H1 (cell line): ENCODE measurements at regions not wholly inside any gene's neighbourhood (a gene's known extent, or its start where the extent isn't known, plus 50 kb on each side); places are given as distances from the start of the nearest gene placed in this dataset.
"Not testable (repeated sequence)": the region's sequence is repeated elsewhere in the genome, so short reads cannot be mapped to it uniquely, and the experiment has no call there.

Experiments used
- CTCF ChIA-PET: fragments of 300-600 bp; sonication (Branson Sonifier 250); formaldehyde crosslinking; loops from one replicate; lab custom pipeline; 2021; ENCODE audit not compliant: partially characterized antibody; lab: Charles Lee
- POLR2A ChIA-PET: fragments of 300-600 bp; sonication (Branson Sonifier 250); formaldehyde crosslinking; loops from one replicate; lab custom pipeline; 2021; ENCODE audit warnings: inconsistent platforms; ENCODE audit not compliant: partially characterized antibody; lab: Charles Lee
- DNase-seq, 2 experiments: peaks; one replicate each; pipeline versions ENCODE4 v3.0.0 to v3.0.0-alpha.2; 2010 to 2022; ENCODE audit warnings: low spot score in 2 of 2, low read depth in 1 of 2, mixed read lengths in 1 of 2
- FAIRE-seq: peaks from 2 replicates; lab custom pipeline; 2011; peaks lifted over from hg19 to GRCh38; lab: Jason Lieb, UNC
- H2AFZ ChIP-seq: 2 replicates; pipeline ENCODE4 v1.8.1; 2012; ENCODE audit warnings: low read length, inconsistent platforms
- H2AK5ac ChIP-seq: 2 replicates; pipeline ENCODE4 v1.6.1; 2013; ENCODE audit warnings: low read depth, low read length
- H2BK120ac ChIP-seq: replicated peaks from 2 replicates; pipeline ENCODE3; 2013; ENCODE audit warnings: low read depth, low read length, inconsistent platforms
- H2BK12ac ChIP-seq: 2 replicates; pipeline ENCODE4 v1.6.1; 2013; ENCODE audit warnings: low read depth, low read length
- H2BK15ac ChIP-seq: 2 replicates; pipeline ENCODE4 v1.6.1; 2013; ENCODE audit warnings: low read length
- H2BK20ac ChIP-seq: 2 replicates; pipeline ENCODE4 v1.6.1; 2013; ENCODE audit warnings: low read length
- H2BK5ac ChIP-seq: 2 replicates; pipeline ENCODE4 v1.6.1; 2013; ENCODE audit warnings: low read depth, low read length
- H3K14ac ChIP-seq: 2 replicates; pipeline ENCODE4 v1.6.1; 2013; ENCODE audit warnings: inconsistent platforms; ENCODE audit not compliant: insufficient read length
- H3K18ac ChIP-seq: 2 replicates; pipeline ENCODE4 v1.6.1; 2013; ENCODE audit warnings: low read length; ENCODE audit errors: extremely low read depth
- H3K23ac ChIP-seq: 2 replicates; pipeline ENCODE4 v1.6.1; 2013; ENCODE audit warnings: inconsistent platforms; ENCODE audit not compliant: insufficient read length
- H3K23me2 ChIP-seq: 2 replicates; pipeline ENCODE4 v1.6.1; 2013; ENCODE audit warnings: low read depth, low read length
- H3K27ac ChIP-seq: 2 replicates; pipeline ENCODE4 v1.6.1; 2011; ENCODE audit warnings: low read depth, low read length, inconsistent platforms
- H3K27me3 ChIP-seq, 4 experiments: replicated peaks in 1 of 4; 1 replicate in 1 of 4; 2 replicates in 3 of 4; pipeline versions ENCODE4 v1.6.1 to v1.8.1; 2011 to 2013; ENCODE audit warnings: low read length in 3 of 4, mild to moderate bottlenecking in 3 of 4, inconsistent platforms in 2 of 4, mixed read lengths in 2 of 4, moderate library complexity in 1 of 4; ENCODE audit not compliant: control insufficient read depth in 3 of 4, insufficient read depth in 3 of 4; ENCODE audit errors: extremely low read depth in 1 of 4
- H3K36me3 ChIP-seq, 4 experiments: 2 replicates each; pipeline versions ENCODE4 v1.6.1 to v1.8.1; 2011 to 2013; ENCODE audit warnings: mild to moderate bottlenecking in 4 of 4, low read length in 3 of 4, moderate library complexity in 2 of 4, control low read depth in 1 of 4, inconsistent platforms in 1 of 4; ENCODE audit not compliant: insufficient read depth in 4 of 4, control insufficient read depth in 2 of 4
- H3K4ac ChIP-seq: replicated peaks from 2 replicates; pipeline ENCODE3; 2013; ENCODE audit warnings: low read length, low read depth, mixed read lengths, inconsistent platforms; ENCODE audit not compliant: insufficient read length
- H3K4me1 ChIP-seq, 4 experiments: replicated peaks in 1 of 4; 1 replicate in 1 of 4; 2 replicates in 3 of 4; pipeline versions ENCODE4 v1.6.1 to v1.8.1; 2011 to 2013; ENCODE audit warnings: low read length in 3 of 4, inconsistent platforms in 2 of 4, mixed read lengths in 1 of 4; ENCODE audit not compliant: insufficient read depth in 4 of 4, control insufficient read depth in 3 of 4
- H3K4me2 ChIP-seq, 2 experiments: 2 replicates each; pipeline versions ENCODE4 v1.6.1 to v1.8.1; 2011 to 2013; ENCODE audit warnings: low read depth in 2 of 2, low read length in 2 of 2, control low read depth in 1 of 2, inconsistent platforms in 1 of 2, mild to moderate bottlenecking in 1 of 2; ENCODE audit not compliant: insufficient read depth in 1 of 2
- H3K4me3 ChIP-seq, 4 experiments: fragments of 200-600, 300-600 bp in 1 of 4; sonication (generic), shearing (Covaris generic), sonication (Bioruptor Twin) in 1 of 4; 2 replicates each; pipeline versions ENCODE4 v1.5.1 to v1.8.1; 2011 to 2016; ENCODE audit warnings: low read length in 4 of 4, low read depth in 3 of 4, control low read depth in 2 of 4, inconsistent platforms in 2 of 4, mild to moderate bottlenecking in 2 of 4, mixed read lengths in 1 of 4, moderate library complexity in 1 of 4; ENCODE audit not compliant: insufficient read depth in 2 of 4; ENCODE audit errors: extremely low read depth in 1 of 4
- H3K56ac ChIP-seq: replicated peaks from 2 replicates; pipeline ENCODE3; 2013; ENCODE audit warnings: low read depth, mild to moderate bottlenecking, mixed read lengths, low read length, inconsistent platforms; ENCODE audit not compliant: insufficient read length
- H3K79me1 ChIP-seq: 2 replicates; pipeline ENCODE4 v1.6.1; 2013; ENCODE audit warnings: low read depth, low read length, control low read depth
- H3K79me2 ChIP-seq, 2 experiments: 2 replicates each; pipeline versions ENCODE4 v1.6.1 to v1.8.1; 2012 to 2013; ENCODE audit warnings: low read length in 2 of 2, mild to moderate bottlenecking in 2 of 2, inconsistent platforms in 1 of 2; ENCODE audit not compliant: insufficient read depth in 2 of 2, control insufficient read depth in 1 of 2
- H3K9ac ChIP-seq, 4 experiments: replicated peaks in 1 of 4; 1 replicate in 1 of 4; 2 replicates in 3 of 4; pipeline versions ENCODE4 v1.6.1 to v1.8.1; 2011 to 2013; ENCODE audit warnings: low read depth in 3 of 4, low read length in 3 of 4, control low read depth in 2 of 4, mild to moderate bottlenecking in 2 of 4, moderate library complexity in 2 of 4, inconsistent platforms in 1 of 4; ENCODE audit errors: extremely low read depth in 1 of 4
- H3K9me3 ChIP-seq, 2 experiments: 2 replicates each; pipeline versions ENCODE4 v1.6.1 to v1.8.1; 2012 to 2013; ENCODE audit warnings: mild to moderate bottlenecking in 2 of 2, moderate library complexity in 2 of 2, control low read depth in 1 of 2, inconsistent platforms in 1 of 2, low read depth in 1 of 2, low read length in 1 of 2, mixed read lengths in 1 of 2; ENCODE audit not compliant: insufficient read depth in 2 of 2
- H4K20me1 ChIP-seq, 2 experiments: replicated peaks in 1 of 2; 2 replicates each; pipeline versions ENCODE3 to v1.8.1; 2011 to 2013; ENCODE audit warnings: inconsistent platforms in 2 of 2, low read length in 2 of 2, mild to moderate bottlenecking in 1 of 2; ENCODE audit not compliant: insufficient read depth in 2 of 2, control insufficient read depth in 1 of 2
- H4K5ac ChIP-seq: 2 replicates; pipeline ENCODE4 v1.6.1; 2013; ENCODE audit warnings: low read length, low read depth, mixed read lengths, inconsistent platforms; ENCODE audit not compliant: insufficient read length
- H4K8ac ChIP-seq: 2 replicates; pipeline ENCODE4 v1.8.0; 2013; ENCODE audit warnings: mild to moderate bottlenecking, moderate library complexity, low read length, inconsistent platforms; ENCODE audit not compliant: insufficient read depth; ENCODE audit errors: extremely low read depth
- H4K91ac ChIP-seq: replicated peaks from 2 replicates; pipeline ENCODE3; 2013; ENCODE audit warnings: low read length, mixed read lengths, inconsistent platforms; ENCODE audit not compliant: insufficient read length
- WGBS, 2 experiments: shearing (Covaris generic) in 1 of 2; methylation state at CpG; one replicate each; pipeline versions ENCODE4 v1.1.6 to v1.1.7; 2013 to 2015; ENCODE audit warnings: low lambda C conversion rate in 2 of 2, mixed read lengths in 2 of 2, inconsistent platforms in 1 of 2, low coverage in 1 of 2, missing lambda C conversion rate in 1 of 2; ENCODE audit not compliant: insufficient replicate concordance in 2 of 2, insufficient coverage in 1 of 2, insufficient read length in 1 of 2; ENCODE audit errors: extremely low coverage in 1 of 2, missing lambda C conversion rate in 1 of 2; 5-methylcytosine and 5-hydroxymethylcytosine counted together

DNA sequence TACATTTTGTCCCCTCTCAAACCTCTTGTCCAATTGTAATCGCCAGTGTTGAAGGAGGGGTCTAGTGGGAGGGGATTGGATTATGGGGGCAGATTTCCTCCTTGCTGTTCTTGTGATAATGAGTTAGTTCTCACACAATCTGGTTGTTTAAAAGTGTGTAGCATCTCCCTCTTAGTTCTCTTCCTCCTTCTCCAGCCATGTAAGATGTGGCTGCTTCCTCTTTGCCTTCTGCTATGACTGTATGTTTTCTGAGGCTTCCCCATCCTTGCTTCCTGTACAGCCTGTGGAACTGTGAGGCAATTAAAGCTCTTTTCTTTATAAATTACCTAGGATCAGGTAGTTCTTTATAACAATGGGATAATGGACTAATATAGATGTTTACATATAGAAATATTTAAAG, 162.3 kb upstream of the C1QTNF3 start:
- CTCF ChIA-PET, H3K4ac ChIP-seq, FAIRE-seq, H2AK5ac ChIP-seq, H3K27me3 ChIP-seq, H4K8ac ChIP-seq, H4K91ac ChIP-seq, H4K5ac ChIP-seq, H3K56ac ChIP-seq, H3K9me3 ChIP-seq, H2BK15ac ChIP-seq, H3K27ac ChIP-seq, DNase-seq, H3K4me2 ChIP-seq, H2BK120ac ChIP-seq, H3K9ac ChIP-seq, H3K36me3 ChIP-seq, H2AFZ ChIP-seq, H3K4me3 ChIP-seq, H3K23me2 ChIP-seq, H3K14ac ChIP-seq, POLR2A ChIA-PET, H3K4me1 ChIP-seq, H3K23ac ChIP-seq, H2BK5ac ChIP-seq, H2BK12ac ChIP-seq, H3K18ac ChIP-seq, H3K79me1 ChIP-seq, H2BK20ac ChIP-seq, H4K20me1 ChIP-seq, H3K79me2 ChIP-seq: not testable (repeated sequence)
- WGBS, 2 experiments: 94% methylated on average over 1 of the region's 1 CpG; no CpG with 5 or more reads in 1 of the 2 experiments

DNA sequence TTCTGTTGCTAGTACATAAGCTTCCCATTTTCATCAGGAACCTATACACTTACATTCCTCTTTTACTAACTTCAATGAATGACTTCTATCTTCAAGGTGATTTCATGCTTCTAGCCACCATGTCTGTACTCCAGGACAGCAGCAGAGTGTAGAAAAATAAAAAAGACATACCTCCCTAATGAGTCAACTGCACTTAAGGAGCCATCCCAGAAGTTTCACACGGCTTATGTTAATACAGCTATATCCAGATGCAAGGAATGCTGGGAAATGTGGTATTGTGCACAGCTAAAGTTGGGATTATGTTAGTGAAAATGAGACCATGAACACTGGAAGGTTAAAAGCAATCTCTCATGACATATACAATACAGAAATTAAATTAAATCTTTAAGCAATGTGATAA, 174.4 kb upstream of the C1QTNF3 start:
- H4K8ac ChIP-seq, H3K36me3 ChIP-seq, H3K9me3 ChIP-seq, H4K5ac ChIP-seq, H2BK5ac ChIP-seq, H4K91ac ChIP-seq, CTCF ChIA-PET, H2BK120ac ChIP-seq, H2AK5ac ChIP-seq, H3K4ac ChIP-seq, H3K27me3 ChIP-seq, H3K9ac ChIP-seq, H4K20me1 ChIP-seq, H2AFZ ChIP-seq, H3K23me2 ChIP-seq, H3K14ac ChIP-seq, H3K23ac ChIP-seq, FAIRE-seq, H3K56ac ChIP-seq, H3K4me2 ChIP-seq, H2BK20ac ChIP-seq, DNase-seq, H3K18ac ChIP-seq, H3K4me3 ChIP-seq, H3K4me1 ChIP-seq, H2BK15ac ChIP-seq, POLR2A ChIA-PET, H3K27ac ChIP-seq, H3K79me2 ChIP-seq, H3K79me1 ChIP-seq, H2BK12ac ChIP-seq: not testable (repeated sequence)
- 90% methylated on average over 1 of the region's 1 CpG; no CpG with 5 or more reads in 1 of the 2 experiments for WGBS, 2 experiments
